ENCODE measurements at regions not wholly inside any gene's neighbourhood (a gene's known extent, or its start where the extent isn't known, plus 50 kb on each side); places are given as distances from the start of the nearest gene placed in this dataset.
"Not testable (repeated sequence)": the region's sequence is repeated elsewhere in the genome, so short reads cannot be mapped to it uniquely, and the experiment has no call there.

DNA sequence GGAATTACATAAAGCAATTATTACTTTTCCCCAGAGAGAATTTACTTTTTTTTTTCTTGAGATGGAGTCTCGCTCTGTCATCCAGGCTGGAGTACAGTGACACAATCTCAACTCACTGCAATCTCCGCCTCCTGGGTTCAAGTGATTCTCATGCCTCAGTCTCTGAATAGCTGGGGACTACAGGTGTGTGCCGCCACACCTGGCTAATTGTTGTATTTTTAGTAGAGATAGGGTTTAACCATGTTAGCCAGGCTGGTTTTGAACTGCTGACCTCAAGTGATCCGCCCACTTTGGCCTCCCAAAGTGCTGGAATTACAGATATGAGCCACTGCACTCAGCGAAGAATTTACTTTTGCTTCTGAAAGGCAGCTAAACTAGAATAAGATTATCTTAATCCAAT lies 181.6 kb downstream of the DLEU7 start:
- peaks cover 12% of the 10 kb centered on the region for H3K9me3 Mint-ChIP-seq

DNA sequence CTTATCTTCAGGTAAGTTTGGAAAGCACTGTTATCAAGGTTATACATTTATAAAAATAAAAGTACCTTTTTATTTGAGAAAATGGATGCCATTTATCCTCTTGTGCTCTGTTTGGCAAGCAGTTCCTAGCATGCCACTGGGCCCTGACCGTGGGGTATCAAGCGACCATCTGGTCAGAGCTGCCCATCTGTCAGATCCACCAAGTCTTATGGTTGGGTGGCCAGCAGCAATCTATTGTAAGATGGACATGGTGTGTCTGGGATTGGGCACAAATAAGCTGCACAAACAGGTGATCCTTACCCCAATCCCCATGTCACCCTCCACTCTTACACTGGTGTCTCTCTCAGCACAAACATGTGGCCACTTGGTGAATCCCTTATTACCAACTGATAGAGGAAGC lies 178.5 kb downstream of the DLEU7 start:
- H3K4me1 Mint-ChIP-seq = peaks cover 7% of the 10 kb centered on the region
- ATAC-seq = no peak

More for the DNA sequence above, 181.6 kb downstream of the DLEU7 start:
- not testable (repeated sequence) for H3K36me3 Mint-ChIP-seq, H3K27me3 Mint-ChIP-seq, ATAC-seq, H3K4me1 Mint-ChIP-seq, H3K27ac Mint-ChIP-seq, H3K4me3 Mint-ChIP-seq

DNA sequence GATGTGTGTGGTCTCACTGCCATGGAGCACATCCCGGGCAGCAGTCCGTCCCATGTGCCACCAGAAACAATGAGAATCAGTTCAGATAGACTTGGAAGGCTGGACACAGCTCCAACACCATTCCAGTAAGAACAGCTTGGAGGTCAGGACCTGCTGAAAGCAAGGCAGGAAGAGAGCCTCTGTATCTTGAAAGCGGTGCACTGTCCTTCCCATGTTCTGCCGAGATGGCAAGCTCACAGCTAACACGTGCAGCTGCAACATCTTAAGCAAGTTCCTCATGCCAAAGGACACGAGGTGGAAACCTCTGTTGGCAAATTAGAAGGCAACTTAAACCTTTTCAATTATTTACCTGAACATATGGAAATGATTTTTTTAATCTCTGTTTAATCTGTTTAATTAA lies 175.4 kb downstream of the DLEU7 start:
- Mint-ChIP-seq H3K36me3 (peaks cover 6% of the 10 kb centered on the region), H3K27me3 (no peaks in the 10 kb centered on the region), H3K4me3 (no peak overlapping the region), H3K4me1 (peaks cover 7% of the 10 kb centered on the region), H3K9me3 (peaks cover 10% of the 10 kb centered on the region), H3K27ac (no peak overlapping the region)
- no peak for ATAC-seq

More for the DNA sequence above, 178.5 kb downstream of the DLEU7 start:
- peaks cover 12% of the 10 kb centered on the region for H3K9me3 Mint-ChIP-seq
- H3K4me3 Mint-ChIP-seq = no peak overlapping the region
- H3K27me3 Mint-ChIP-seq = no peaks in the 10 kb centered on the region
- H3K36me3 Mint-ChIP-seq = peaks cover 6% of the 10 kb centered on the region
- no peak overlapping the region for H3K27ac Mint-ChIP-seq

DNA sequence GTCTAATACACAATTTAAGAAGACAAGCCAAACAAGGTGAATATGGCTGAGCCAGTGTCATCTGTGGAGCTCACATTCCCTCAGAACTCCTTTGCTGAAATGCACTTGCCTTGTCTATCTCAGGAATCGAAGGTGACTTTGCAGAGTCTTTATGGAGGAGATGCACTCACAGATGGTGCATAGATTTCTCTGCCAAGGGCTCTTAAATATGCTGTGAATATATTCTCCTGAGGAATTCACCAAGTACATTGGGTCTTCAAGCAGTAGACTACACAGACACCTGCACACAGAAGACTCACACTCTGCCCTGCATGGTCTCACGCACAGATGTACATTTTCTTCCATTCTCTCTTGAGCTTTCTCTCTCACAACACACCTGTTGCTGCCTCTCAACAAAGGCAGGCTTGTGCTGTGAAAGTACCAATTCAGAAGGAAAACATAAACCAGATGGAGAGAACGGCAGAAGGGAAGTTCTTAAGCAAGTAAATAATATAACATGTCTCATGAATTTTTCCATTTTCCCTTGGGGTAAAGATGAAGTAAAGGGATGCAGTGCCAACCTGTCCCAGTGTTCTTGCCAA lies 174.7 kb downstream of the DLEU7 start:
- Mint-ChIP-seq H3K27me3 (no peaks in the 10 kb centered on the region), H3K9me3 (peaks cover 10% of the 10 kb centered on the region), H3K4me3 (no peak overlapping the region), H3K36me3 (peaks cover 6% of the 10 kb centered on the region), H3K27ac (no peak overlapping the region), H3K4me1 (peaks cover 7% of the 10 kb centered on the region)
- no peak for ATAC-seq

DNA sequence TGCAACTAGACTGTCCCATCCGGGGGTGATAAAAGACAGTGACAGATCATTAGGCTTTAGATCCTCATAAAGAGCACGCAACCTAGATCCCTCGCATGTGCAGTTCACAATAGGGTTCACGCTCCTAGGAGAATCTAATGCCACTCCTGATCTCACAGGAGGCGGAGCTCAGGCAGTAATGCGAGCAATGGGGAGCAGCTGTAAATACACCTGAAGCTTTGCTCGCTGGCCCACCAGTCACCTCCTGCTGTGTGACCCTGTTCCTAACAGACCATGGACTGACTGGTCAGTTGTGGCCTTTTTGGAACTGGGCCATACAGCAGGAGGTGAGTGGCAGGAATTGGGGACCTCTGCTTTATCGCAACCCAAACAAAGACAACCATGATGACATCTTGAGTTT lies 173.2 kb downstream of the DLEU7 start:
- Mint-ChIP-seq H3K4me3 (no peak overlapping the region), H3K36me3 (peaks cover 6% of the 10 kb centered on the region), H3K9me3 (peaks cover 8% of the 10 kb centered on the region), H3K27ac (no peak overlapping the region), H3K4me1 (peaks cover 7% of the 10 kb centered on the region), H3K27me3 (no peaks in the 10 kb centered on the region)
- no peak for ATAC-seq

DNA sequence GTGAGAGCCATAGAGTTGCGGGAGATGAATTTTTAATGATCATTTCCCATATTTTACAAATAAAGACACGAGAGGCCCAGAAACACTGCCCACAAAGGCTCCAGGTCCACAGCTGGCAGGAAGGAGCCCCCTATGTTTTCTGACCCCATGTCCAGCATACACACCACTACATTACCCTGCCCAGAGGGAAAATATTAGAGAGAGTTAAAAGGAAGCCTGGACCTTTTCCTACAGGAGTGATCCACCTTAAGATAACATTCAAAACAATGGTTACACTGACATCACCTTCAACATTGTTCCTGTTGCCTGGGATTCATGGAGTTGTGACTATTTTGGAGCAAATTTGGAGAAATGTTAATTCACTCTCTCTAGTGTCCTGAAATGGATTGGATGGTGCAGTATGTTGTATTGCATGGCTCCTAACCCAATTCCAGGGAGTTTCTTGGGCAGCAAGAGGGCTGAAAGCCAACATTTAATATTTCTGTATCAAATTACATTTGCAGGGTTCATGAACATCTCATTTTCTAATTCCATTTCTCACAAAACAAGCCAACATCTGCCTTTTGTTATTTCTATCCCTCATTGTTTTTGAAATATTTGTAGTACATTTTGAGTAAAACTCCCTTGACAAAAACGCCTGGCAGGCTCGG lies 172.5 kb downstream of the DLEU7 start:
- Mint-ChIP-seq H3K27ac (no peak overlapping the region), H3K36me3 (peaks cover 6% of the 10 kb centered on the region), H3K9me3 (peaks cover 6% of the 10 kb centered on the region), H3K4me1 (peaks cover 9% of the 10 kb centered on the region), H3K27me3 (no peaks in the 10 kb centered on the region), H3K4me3 (no peak overlapping the region)
- ATAC-seq = no peak

DNA sequence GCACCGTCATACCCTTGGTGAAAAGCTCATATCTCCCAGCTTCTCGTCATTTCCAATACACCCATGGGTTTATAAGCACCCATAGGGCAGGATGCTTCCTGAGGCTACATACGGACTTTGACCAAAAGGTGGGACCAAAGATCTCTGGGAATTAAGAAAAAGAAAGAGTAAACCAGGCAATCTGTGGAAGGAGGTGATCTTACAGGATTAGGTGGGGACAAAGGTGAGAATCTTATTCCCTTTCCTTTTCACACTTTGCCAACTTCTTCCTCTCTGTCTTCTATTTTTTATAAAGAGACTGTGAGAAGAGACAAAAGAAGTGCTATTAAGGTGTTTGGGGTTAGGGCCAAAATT lies 172.0 kb downstream of the DLEU7 start:
- peaks cover 14% of the 10 kb centered on the region for H3K4me1 Mint-ChIP-seq
- H3K27me3 Mint-ChIP-seq = no peaks in the 10 kb centered on the region
- peaks cover 1% of the 10 kb centered on the region for H3K36me3 Mint-ChIP-seq
- H3K27ac Mint-ChIP-seq = no peak overlapping the region
- ATAC-seq = no peak
- no peak overlapping the region for H3K4me3 Mint-ChIP-seq
- H3K9me3 Mint-ChIP-seq = peaks cover 1% of the 10 kb centered on the region

DNA sequence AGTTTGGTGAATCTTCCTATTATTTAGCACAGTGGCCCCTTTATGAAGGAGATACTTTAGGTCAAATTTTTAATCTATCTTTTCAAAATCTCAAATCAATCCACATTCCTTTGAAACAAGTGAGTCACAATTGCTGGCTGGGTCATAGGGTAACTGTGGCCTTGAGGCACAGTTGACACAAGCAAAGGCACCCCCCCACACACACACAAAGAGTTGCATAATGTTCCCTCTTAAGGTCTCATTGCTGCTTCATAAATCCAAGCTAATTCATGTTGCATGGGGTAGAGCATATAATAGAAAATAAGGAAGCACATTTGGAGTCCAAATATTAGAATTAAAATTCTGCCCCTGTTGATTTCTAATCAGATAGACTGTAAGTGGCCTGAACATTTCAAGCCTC lies 171.5 kb downstream of the DLEU7 start:
- Mint-ChIP-seq H3K4me3 (no peak overlapping the region), H3K4me1 (peaks cover 20% of the 10 kb centered on the region), H3K36me3 (no peaks in the 10 kb centered on the region), H3K9me3 (no peaks in the 10 kb centered on the region), H3K27ac (no peak overlapping the region), H3K27me3 (no peaks in the 10 kb centered on the region)
- ATAC-seq = no peak

DNA sequence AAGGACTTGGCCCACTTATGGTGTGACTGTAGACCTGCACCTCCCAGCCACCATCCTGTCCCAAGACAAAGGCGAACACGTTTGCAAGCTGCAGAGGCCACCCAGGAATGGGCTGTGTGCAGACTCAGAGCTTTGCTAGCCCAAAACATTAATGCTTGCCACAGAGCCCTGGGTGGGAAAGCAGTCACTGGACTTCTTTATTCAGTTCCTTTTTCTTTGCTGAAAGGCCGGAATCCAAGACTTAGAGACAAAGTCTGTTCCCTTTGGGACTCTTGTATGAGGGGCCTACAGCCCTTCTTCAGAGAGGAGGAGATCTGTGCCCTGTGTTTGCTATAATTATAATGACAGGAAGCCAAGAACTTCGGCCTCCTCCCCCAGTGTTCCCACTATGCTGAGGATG lies 167.8 kb downstream of the DLEU7 start:
- H3K36me3 Mint-ChIP-seq = no peaks in the 10 kb centered on the region
- no peak for ATAC-seq

DNA sequence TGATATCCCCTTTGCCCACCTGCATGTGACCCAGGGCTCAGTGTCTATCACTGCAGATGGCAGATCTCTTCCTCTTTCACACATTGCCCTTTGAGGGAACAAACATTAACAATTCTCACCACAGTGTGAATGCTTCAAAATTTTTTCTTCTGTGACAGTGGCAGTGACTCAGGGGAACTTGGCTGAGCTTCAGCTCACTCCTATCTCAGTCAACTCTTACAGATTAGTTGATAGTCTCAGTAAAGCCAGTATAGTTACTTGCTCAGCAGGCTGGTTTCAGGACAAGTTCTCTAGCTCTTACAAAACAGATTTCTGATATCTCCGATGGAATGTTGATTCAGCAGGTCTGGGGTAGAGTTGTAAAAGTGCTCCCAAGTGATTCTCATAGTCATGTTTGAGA lies 166.9 kb downstream of the DLEU7 start:
- Mint-ChIP-seq H3K27ac (peak overlapping the region; percentile 54), H3K27me3 (no peaks in the 10 kb centered on the region), H3K36me3 (no peaks in the 10 kb centered on the region), H3K9me3 (no peaks in the 10 kb centered on the region), H3K4me3 (no peak overlapping the region), H3K4me1 (peaks cover 16% of the 10 kb centered on the region)
- ATAC-seq = peak; percentile 77

More for the DNA sequence above, 167.8 kb downstream of the DLEU7 start:
- H3K9me3 Mint-ChIP-seq = no peaks in the 10 kb centered on the region
- peaks cover 16% of the 10 kb centered on the region for H3K4me1 Mint-ChIP-seq
- peak overlapping the region; percentile 54 for H3K27ac Mint-ChIP-seq
- H3K27me3 Mint-ChIP-seq = no peaks in the 10 kb centered on the region
- no peak overlapping the region for H3K4me3 Mint-ChIP-seq

DNA sequence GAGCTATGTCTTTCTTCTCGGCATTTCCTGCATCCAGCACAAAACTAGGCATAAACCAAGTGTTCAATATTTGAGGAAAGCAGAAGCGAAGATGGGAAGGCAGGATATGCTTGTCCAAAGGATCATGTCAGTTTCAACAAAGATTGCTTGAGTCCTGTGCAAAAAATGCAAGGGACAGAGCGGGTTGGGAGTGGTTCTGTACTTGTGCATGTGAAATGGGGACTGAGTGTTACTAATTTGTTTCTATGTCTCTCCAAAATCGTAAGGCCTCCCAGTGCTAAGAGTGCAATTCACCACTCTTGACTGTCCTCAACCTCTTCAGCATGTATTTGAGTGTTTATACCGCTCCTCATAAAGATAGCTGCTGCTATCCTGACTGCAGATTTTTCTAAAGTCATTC lies 166.2 kb downstream of the DLEU7 start:
- Mint-ChIP-seq H3K36me3 (no peaks in the 10 kb centered on the region), H3K27me3 (no peaks in the 10 kb centered on the region), H3K4me1 (peaks cover 16% of the 10 kb centered on the region), H3K9me3 (no peaks in the 10 kb centered on the region), H3K27ac (no peak overlapping the region), H3K4me3 (no peak overlapping the region)
- no peak for ATAC-seq

DNA sequence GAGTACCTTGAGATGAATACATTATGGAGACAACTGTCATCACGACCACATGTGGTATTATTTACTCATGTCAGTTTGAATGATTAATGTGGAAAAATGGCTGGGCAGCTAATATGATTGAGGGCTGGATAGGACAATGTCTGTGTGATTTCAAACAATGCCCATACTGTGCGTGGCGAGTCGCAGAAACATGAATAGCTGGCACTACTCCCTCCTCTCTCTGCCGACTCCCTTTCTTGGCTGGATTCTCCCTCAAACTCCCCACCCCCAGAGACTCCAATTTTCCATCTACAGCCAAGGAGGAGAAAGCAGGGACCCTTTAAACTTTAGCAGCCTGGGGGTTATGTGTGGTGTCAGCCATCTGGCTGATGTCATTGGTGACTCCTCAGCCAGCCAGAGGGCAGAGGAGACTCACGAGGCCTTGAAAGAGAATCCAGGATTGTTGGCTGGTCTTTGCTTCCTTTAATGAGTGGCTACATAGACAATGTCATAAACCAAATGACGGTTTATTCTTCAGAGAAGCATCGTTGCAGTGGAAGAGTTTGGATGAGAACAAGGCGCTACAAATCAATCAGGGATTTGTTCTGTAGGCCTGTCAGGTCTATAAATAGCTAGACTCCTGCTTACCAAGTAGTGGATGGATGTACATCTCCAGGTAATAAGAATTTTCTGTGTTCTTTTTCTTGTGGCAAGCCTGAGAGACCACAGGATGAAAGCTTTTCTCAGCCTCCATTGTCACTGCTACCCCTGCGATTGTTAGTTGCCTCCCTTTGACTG lies 165.6 kb downstream of the DLEU7 start:
- Mint-ChIP-seq H3K27me3 (no peaks in the 10 kb centered on the region), H3K27ac (peak overlapping the region; percentile 32), H3K4me3 (no peak overlapping the region), H3K9me3 (no peaks in the 10 kb centered on the region), H3K4me1 (peaks cover 16% of the 10 kb centered on the region), H3K36me3 (no peaks in the 10 kb centered on the region)
- ATAC-seq = no peak

DNA sequence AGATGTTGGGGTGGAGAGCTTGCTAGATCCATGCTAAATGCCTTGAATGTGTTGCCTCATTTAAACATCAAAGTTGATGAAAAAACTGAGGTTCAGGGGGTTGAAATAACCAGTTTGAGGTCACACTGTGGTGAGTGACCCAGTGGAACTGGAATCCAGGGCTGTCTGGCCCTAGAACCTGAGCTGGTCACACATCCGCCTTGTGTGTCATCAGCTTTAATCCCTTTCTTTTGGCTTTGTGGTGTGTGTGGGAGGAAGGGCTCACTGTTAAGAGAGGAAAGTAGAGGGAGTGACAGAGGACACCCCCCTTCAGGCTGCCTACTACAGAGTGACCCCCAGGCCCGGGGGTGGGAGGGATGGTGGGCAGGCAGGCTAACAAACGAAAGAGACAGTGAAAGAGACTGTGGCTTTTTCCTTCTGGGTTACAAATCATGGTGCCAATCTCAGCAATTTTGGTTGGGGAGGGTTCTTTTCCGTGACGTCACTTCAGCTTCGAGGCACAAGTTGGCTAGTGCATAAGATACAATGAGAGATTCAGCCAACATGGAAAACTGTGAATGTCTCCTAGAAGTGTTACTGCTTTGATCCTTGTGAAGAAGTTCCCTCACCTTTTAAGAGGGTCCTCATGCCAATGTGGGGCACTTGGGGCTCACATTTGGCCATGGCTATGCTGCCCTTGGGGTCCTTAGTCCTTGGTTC lies 164.9 kb downstream of the DLEU7 start:
- no peak for ATAC-seq
- no peak overlapping the region for H3K4me3 Mint-ChIP-seq
- no peaks in the 10 kb centered on the region for H3K27me3 Mint-ChIP-seq
- no peaks in the 10 kb centered on the region for H3K36me3 Mint-ChIP-seq
- H3K9me3 Mint-ChIP-seq = no peaks in the 10 kb centered on the region
- peaks cover 18% of the 10 kb centered on the region for H3K4me1 Mint-ChIP-seq
- H3K27ac Mint-ChIP-seq = peak overlapping the region; percentile 32

DNA sequence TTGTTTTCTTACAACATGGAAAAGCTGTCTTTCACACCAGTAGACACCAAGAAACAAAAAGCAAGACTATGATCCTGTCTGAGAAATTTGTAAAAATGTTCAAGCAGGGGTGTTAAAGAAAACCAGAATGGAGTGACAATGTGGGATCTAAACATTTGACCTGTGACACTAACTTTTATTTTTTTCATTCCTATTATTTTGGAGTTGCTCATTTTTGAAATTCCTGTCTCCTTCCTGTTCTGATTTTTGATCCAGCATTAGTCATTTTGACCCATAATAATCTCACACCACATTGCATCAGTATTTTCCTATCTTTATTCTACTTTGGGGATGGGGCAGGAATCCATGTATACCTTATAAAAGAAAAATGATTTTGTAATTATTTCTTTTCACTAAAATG lies 164.2 kb downstream of the DLEU7 start:
- H3K4me3 Mint-ChIP-seq = no peak overlapping the region
- no peak for ATAC-seq
- H3K27ac Mint-ChIP-seq = peak overlapping the region; percentile 32
- no peaks in the 10 kb centered on the region for H3K27me3 Mint-ChIP-seq
- H3K36me3 Mint-ChIP-seq = no peaks in the 10 kb centered on the region
- H3K9me3 Mint-ChIP-seq = no peaks in the 10 kb centered on the region
- H3K4me1 Mint-ChIP-seq = peaks cover 25% of the 10 kb centered on the region

DNA sequence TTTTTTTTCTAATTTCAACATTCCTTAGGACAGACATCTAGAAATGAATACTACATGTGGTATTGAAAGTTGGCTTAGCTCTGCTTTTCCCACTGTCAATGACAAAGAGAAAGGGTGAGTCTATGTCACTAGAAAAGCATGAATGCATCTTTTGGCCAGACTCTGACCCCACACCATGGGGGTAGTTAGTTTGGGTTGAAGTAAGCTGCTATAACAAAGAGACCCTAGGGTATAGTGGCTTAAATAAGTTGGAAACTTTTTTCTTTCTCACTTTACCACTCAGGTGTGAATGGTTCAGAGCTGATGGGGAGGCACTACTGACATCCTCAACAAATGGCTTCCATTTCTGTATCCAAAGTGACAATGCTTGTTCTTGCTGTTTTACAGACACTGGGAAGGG lies 161.5 kb downstream of the DLEU7 start:
- H3K27me3 Mint-ChIP-seq = no peaks in the 10 kb centered on the region
- H3K36me3 Mint-ChIP-seq = no peaks in the 10 kb centered on the region
- H3K27ac Mint-ChIP-seq = no peak overlapping the region
- H3K4me3 Mint-ChIP-seq = no peak overlapping the region
- no peak for ATAC-seq
- no peaks in the 10 kb centered on the region for H3K9me3 Mint-ChIP-seq
- peaks cover 17% of the 10 kb centered on the region for H3K4me1 Mint-ChIP-seq
